Activated CD8-positive, alpha-beta memory T cell treated with anti-CD3 and anti-CD28 coated beads, Interleukin-2, amount 50 U/mL, for 1 hour (primary cell): ENCODE measurements at regions not wholly inside any gene's neighbourhood (a gene's known extent, or its start where the extent isn't known, plus 50 kb on each side); places are given as distances from the start of the nearest gene placed in this dataset.
"Not testable (repeated sequence)": the region's sequence is repeated elsewhere in the genome, so short reads cannot be mapped to it uniquely, and the experiment has no call there.

Experiments used
- DNase-seq: peaks from one replicate; pipeline ENCODE4 v3.0.0-alpha.2; 2020; ENCODE audit errors: extremely low read depth

- no peak for DNase-seq
Observed at GRCh38 chr2:8139668-8140200, 542.1 kb upstream of the ID2 start.

- DNase-seq = no peak
Observed at GRCh38 chr2:8141079-8141707, 540.7 kb upstream of the ID2 start.

DNA sequence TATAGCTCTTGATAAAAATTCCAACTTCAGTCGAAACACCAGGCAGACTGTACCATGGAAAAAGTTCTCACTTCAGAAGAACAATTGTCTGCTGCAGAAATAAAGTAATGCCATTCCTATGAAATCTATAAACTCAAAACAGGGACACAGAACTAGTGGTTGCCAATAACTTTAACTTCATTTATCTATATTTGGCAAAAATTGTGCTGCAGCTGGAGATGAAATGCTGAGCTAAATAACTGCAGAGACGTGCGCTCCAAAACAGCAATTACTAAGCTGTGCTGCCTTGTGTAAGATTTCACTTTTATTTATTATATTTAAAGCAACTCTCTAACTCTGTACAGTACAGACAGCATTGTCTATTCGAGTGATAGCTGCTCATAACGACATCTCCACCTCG is 540.1 kb upstream of the ID2 start:
- DNase-seq = no peak

- no peak for DNase-seq
Observed at GRCh38 chr2:8142461-8142860, 539.4 kb upstream of the ID2 start.

DNA sequence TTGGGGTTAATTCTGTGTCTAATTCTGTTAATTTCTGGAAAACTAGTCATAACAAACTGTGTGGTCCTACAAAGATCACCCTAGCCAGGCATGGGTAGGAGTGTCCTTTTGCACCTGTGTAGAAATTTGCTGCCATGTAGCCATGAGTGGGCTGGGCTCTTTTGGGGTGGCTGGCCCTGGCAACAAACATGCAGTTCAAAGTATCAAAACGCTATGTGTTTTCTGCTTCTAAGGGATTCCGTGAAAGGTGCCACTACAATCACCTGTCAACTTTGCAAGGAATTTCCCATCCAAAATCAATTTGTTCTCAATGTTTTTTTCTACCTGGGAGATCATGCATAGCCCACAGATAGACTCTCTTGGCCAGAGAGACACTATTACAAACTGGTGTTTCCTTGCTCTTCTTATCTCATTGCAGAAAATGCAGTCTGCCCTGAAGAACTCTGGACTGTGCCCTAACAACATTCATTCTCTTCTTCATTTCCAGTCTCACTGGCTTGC is 537.7 kb upstream of the ID2 start:
- DNase-seq = no peak

DNA sequence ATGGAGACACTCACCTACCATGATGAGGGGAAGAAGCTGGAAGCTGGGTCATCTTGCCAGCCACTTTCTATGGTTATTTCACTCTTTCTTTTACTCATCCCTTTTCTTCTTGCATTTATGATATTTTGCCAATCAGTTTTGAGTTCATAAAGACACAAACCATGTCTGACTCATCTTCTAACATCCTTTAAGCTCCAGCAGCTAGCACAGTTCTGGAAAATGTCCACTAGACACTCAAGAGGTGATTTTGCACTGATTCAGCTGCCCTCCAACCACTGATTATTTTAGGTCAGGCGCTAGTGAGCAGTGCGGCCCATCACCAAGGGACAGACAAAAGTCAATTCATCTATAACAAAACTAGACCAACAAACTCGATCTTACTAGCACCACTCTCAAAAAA is 537.1 kb upstream of the ID2 start:
- no peak for DNase-seq

- not testable (repeated sequence) for DNase-seq
Observed at GRCh38 chr2:8145375-8145774, 536.5 kb upstream of the ID2 start.

DNA sequence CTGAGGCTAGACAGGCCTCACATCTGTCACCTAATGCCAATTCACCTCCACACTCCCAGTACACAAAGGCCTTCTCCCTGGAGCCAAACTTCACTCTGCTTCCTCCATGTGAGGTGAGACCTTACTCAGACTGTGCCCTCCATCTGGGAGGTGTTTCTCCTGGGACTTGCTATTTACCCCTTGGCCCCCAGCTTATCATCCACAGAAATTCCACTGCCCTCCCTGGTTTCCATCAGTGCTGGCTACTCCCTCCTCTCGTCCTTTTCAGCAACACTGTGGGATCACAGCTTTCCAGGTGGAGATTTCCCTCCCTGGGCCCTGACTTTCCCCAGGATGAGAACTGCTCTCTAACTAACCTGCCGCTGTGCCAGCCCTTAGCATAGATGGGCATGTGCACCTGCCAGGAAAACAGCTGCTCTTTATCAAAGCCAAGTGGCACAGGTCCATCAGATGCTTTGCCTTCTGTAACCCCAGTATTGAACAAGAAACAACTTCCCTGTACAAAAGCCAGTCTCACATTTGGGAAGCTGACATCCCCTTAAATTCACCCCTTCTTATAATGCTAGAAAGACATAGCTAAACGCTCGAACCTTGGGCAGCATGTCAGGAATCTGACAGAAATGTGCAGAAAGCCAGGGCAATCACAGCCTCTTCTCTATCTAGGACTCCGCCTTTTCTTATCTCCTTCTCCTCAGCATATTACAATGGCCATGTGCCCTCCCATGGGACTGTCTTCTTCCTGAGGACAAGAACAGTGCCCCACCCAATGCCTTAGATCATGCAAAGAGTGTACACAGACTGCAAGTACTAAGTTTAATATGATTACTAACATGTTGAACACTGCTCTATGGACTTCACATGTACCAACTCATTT is 535.5 kb upstream of the ID2 start:
- no peak for DNase-seq

DNA sequence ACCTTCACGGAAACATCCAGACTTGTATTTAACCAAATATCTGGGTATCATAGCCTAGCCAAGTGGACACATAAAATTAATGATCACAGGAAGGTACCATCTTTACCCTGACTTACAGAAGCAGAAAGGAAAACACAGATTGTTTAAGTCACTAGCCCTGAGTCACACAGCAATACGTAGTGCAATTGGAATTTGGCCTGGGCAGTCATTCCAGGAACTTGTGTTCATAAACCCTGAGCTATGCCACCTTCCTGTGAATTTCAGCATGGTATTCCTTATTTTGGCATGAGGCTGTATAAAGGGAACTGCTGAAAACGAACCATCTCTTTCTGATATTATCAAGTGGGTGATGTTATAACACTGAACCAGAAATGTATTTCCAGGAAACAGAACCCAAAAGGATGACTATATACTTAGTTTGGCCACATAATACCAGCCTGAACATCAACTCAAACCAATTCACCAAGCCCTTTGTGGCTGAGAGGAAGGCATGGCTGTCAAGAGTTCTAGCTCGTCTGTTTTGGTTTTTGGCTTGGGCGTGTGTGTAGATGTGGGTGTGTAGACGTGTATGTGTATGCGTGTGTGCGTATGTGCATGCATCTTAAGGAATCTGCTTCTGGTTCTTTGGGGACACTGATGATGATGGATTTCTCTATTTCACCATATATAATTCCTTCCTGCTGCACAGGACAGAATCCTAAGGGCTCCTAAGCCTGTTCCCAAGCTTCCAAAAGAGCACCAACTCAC is 533.4 kb upstream of the ID2 start:
- no peak for DNase-seq

GRCh38 chr2:8149007-8149405 is 532.9 kb upstream of the ID2 start:
- no peak for DNase-seq

GRCh38 chr2:8149985-8150539 is 531.8 kb upstream of the ID2 start:
- DNase-seq = no peak

- no peak for DNase-seq
Observed at GRCh38 chr2:8151888-8152287, 530.0 kb upstream of the ID2 start.

DNA sequence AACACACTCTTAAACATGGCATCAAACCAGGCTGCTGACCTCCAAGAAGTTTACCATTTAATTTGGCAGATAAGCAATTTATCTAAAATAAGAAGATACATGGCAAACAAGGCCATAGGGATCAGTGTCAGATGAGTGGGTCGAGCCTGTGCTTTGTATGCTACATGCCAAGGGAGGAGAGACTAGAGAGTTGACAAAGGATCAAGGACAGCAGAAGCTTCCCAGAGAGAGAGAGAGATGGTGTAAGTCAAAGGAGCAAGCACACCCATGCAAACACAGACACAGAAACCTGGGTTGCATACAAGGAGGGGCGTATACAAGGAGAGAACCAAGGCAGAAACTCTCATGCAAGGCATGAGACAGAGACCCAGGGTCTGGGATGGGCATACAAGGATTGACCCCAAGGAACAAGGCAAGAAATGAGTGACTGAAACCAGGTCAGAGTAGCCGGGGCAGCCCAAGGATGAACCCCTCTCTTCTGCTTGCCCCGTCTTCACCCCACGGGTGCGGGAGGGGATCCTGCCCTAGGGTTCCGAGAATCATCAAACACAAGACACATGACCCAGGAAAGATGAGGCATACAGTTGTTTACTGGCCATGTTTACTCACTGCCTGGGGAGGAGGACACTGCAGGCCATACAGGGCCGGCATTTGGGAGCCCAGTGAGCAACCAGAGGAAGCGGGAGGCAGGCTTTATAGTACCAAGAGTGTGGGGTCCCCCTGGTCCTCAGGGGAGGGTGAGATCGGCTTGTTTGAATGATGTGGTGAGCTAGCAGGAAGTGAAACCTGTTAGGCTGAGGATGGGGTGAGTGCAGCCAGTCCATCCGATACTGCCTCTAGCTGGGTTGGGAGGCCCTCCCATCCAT is 529.2 kb upstream of the ID2 start:
- no peak for DNase-seq

DNA sequence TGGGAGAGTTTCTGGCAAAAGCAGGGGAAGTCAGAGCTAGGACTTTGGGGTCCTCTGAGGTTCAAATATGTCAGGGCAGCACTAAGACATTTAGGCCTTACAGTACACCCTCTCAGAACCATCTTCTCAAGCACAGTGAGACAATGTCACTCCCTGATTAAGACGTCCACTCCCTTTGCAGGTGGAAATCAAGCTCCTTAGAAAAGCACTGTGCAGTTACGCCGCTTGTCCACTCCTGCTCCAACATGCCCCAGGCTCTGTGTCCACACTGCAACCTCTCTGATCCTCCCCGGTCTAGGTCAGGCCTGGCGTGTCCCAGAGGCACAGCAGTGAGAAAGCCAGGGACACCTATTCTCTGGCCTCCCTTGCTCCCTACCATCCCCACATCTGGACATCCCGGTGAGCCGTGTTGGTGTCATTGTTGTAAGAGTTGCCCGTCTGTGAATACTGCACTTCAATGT is 528.6 kb upstream of the ID2 start:
- DNase-seq = no peak

DNA sequence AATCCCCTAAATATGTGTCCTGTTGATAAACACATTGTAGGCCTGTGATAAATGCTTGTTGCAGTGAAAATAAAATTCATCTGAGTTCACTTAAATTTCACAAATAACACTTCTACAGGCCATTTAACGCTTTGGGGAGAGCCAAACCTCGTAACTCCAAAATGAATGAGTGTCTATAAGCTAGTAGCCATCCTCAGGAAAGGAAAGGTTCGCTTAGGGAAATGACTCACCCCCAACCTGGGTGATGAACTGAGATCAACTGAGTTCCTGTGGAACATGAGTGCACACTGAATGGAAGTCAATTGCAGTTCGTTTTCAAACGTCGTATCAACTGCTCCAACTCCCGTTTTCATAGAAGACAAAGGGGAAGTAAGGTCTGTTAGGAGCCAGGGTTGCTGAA is 527.6 kb upstream of the ID2 start:
- DNase-seq = no peak

DNA sequence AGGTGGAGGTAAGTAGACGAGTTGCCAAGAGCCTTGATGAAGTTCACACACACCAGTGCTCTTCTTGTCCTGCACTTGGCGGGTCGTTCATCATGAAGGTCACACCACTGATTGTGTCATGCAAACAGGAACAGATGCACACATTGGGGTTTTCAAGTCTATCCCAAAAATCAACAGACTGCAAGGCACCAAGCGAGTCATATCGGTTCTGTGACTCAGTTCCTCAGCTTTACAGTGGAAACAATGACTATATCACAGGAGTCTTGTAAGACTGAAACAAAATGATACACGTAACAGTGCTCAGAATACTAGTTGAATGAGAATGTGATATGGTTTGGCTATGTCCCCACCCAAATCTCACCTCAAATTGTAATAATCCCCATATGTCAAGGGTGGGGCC is 526.9 kb upstream of the ID2 start:
- no peak for DNase-seq

- no peak for DNase-seq
Observed at GRCh38 chr2:8157621-8158430, 524.0 kb upstream of the ID2 start.

- DNase-seq = no peak
Observed at GRCh38 chr2:8158711-8159110, 523.1 kb upstream of the ID2 start.

GRCh38 chr2:8159211-8159965 is 522.5 kb upstream of the ID2 start:
- no peak for DNase-seq
